ENCODE measurements at regions not wholly inside any gene's neighbourhood (a gene's known extent, or its start where the extent isn't known, plus 50 kb on each side); places are given as distances from the start of the nearest gene placed in this dataset.
"Not testable (repeated sequence)": the region's sequence is repeated elsewhere in the genome, so short reads cannot be mapped to it uniquely, and the experiment has no call there.

DNA sequence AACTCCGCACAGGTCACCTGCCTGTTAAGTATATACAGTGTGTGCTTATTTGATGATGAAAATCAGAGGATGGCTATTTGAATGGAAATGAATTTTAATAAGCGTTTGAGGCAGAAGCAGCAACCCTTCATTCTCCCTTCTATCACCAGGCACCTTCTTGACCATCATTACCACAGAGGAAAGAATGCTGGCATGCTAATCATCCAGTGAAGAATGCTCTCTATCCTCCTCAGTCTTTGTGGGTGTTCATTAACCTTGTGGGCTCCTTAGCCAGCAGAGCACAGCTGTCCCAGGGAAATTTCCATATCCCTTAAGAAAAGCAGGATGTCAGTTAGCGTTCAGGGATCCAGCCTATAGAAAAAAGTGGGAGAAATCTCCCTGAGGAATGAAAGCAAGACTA is 428.0 kb upstream of the CAMK1G start:
- DNase-seq, result no peak

DNA sequence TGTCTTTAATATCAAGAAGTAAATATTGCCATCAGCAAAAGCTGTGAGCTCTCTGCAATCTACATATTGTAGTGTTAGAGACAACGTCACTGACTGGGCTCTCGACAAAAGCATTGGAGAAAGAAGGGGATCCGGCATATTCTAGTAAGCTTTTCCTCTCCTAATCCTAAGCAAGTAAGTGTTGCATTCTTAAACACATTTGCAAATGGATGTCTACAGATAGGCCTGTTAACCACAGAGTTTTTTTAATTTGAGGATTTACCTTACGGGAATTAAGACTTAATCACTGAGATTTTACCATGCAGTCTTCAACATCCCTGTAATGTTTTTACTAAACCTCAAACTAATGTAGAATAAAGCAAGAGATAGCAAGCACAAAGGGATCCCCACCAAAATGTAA is 426.5 kb upstream of the CAMK1G start:
- no peak for DNase-seq

GRCh38 chr1:209157546-209158249 is 425.8 kb upstream of the CAMK1G start:
- DNase-seq, result no peak

GRCh38 chr1:209158851-209159250 is 424.7 kb upstream of the CAMK1G start:
- DNase-seq, result no peak

GRCh38 chr1:209160230-209160629 is 423.3 kb upstream of the CAMK1G start:
- no peak for DNase-seq

- DNase-seq, result no peak
Measured at GRCh38 chr1:209162651-209163050, 420.9 kb upstream of the CAMK1G start.

GRCh38 chr1:209168204-209168603 is 415.3 kb upstream of the CAMK1G start:
- DNase-seq, result no peak

GRCh38 chr1:209171151-209171550 is 412.4 kb upstream of the CAMK1G start:
- no peak for DNase-seq

DNA sequence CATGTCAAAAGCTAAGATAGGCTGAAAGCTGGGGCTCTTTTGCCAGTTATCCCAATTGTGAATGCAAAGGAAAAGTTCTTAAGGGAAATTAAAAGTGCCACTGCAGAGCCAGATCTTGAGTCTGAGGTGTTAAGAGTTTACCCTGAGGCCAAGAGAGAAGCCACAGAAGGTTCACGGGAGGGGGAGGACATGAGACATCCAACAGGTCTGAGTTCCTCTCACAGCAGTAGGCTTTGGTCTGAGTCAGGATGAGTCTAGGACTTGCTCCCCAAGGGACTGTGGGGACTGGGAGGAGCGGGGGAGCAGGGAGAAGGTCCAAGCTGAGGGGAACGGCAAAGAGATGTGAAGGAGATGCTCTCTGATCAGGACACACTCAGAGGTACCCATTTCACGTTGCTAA is 411.2 kb upstream of the CAMK1G start:
- no peak for DNase-seq

GRCh38 chr1:209172792-209173542 is 410.5 kb upstream of the CAMK1G start:
- not testable (repeated sequence) for DNase-seq

DNA sequence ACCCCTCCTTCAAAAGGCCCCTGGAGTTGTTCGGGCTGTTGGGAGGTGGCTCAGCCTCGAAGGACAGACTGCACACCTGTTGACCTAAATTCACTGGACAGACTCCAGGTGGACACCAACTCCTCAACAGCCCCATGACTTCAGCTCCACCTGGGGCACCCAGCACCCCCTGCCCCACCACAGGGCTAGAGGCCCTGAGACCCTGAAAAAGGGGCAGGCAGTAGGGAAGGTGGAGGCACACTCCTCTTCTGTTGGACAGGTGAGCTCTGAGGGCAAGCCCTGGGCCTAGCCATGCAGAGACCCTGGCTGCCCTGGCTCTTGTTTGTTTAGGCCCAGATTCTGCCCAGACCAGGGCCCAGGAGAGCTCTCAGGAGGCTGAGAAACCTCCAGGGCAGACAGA is 409.7 kb upstream of the CAMK1G start:
- not testable (repeated sequence) for DNase-seq

DNA sequence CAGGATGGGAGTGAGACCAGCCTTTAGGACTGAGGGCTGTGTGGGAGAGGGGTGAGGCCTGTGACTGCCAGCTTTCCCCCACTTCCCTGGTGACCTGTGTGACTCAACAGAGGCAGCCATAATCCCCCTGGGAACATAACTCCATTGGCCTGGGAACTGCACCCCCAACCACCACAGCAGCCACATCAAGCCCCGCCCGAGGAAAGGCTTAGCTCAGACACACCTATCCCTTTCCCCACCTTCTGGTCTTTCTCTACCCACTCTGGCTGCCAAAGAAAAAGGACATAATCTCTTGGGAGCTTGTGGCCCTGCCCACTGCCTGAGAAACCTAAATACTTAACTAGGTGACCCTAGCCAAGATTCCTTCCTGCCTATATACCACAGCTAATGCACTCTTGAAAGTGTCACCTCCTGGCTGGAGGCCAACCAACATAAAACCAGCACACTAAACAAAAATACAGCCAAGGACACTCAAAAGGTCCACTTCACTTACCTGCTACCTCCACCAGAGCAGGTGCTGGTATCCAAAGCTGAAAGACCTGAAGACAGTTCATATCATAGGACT is 406.6 kb upstream of the CAMK1G start:
- DNase-seq, result no peak

GRCh38 chr1:209183195-209183594 is 400.3 kb upstream of the CAMK1G start:
- no peak for DNase-seq

- no peak for DNase-seq
Measured at GRCh38 chr1:209187589-209187988, 395.9 kb upstream of the CAMK1G start.

DNA sequence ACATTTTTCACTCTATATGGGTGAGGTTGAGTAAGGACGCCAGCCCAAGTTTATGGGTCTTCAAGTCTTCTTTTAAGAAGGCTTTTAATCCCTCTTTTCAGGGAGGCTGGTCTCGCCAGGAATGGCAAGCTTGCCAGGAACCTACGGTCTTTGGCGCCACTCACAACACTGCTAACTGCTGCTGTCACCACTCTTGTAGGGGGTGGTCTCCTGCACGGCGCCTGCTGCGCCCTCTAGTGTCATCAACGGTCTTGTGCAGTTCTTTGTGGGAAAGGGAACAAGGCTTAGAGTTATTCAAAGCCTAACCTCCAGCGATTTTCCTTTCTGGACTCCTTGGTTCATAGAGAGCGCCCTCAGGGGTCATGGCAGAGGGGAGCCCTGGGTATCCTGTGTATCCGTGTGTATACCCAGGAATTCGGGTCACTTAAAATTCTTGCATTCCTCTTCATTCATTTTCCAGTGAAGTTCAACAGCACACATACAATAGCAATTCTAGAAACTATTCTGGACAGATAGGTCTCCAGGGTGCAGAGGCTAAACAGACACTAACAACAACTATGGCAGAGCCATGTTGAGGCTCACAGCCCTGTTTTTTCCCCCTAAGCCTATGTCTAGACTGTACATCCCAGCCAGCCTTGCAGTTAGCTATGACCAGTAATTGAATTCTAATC is 392.8 kb upstream of the CAMK1G start:
- no peak for DNase-seq

DNA sequence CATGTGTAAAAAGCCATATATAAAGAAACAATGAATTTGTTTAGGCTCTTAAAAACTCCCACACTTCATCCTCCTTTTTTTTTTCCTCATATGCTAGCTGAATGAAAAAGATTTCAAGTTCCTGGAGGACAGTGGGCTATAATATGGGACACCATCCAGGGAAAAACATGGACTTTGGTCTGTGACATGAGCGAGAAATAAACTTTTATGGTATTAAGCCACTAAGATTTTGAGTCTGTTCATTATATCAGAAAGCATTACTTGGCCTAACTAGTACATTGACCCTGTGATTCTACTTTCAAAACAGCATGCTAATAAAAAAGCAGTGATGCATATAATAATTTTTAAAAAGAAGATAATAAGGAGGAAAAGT is 392.3 kb upstream of the CAMK1G start:
- DNase-seq, result no peak

DNA sequence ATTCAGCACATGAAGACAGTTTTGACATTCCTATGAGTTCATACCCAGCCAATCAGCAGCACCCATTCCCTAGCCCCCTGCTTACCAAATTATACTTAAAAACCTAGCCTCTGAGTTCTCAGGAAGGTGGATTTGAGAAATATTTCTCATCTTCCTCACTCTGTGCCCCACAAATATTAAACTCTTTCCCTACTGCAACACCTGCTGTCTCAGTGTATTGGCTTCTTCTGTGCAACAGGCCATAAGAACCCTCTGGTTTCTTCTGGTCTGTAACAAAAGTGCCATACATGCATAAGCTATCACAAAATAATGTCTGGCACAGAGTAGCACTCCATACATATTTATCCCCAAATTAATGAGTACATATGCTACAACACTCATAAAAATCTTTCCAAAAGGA is 387.4 kb upstream of the CAMK1G start:
- DNase-seq, result no peak

GRCh38 chr1:209198961-209199750 is 384.4 kb upstream of the CAMK1G start:
- no peak for DNase-seq

DNA sequence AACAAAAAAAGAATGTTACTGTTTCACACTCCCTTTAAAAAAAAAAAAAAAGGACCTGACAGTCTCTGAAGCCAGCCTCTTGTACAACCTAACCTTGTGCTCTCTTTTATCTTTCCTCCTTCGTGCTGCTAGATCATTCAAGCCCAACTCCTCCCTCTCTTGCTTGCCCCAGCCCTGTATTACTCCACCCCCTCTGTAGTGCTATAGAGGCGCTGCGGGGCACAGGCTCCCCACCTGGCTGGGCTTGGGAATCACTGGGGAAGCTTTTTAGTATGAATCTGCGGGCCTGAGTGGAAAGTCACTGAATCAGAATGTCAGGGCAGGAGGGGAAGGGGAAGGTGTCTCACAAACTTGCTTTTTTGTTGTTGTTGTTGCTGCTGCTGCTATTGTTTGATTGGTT is 383.7 kb upstream of the CAMK1G start:
- no peak for DNase-seq

- DNase-seq, result not testable (repeated sequence)
Measured at GRCh38 chr1:209202321-209202720, 381.2 kb upstream of the CAMK1G start.

DNA sequence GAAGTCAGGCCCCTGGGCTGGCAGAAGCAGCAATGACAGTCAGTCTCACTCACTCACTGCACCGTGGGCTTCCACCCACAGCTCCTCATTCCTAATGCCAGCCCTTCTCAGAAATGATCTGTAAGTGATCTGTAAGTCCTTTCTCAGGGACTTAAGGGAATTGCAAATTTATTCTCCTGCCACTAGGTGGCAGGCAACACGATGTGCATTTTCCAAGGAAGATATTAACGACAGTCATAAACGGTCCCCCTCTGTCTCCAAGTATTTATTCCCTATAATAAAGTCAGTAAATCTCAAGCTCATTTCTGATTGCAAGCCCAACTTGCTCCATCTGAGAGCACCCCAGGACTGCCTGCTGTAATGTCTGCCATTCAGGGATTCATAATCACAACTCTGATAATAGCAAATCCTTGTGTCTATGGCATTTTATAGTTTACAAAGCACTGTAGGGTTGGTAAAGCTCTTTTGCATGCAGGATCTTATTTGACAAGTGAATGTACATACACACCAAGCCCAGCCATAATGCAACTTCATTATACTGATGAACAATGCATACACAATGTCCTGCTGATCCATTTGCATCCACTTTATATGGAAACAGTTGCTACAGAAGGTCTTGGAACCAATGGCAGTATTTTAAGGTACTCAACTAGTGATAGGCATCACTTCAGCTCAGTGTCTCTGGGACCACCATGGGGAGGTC is 380.5 kb upstream of the CAMK1G start:
- no peak for DNase-seq

DNA sequence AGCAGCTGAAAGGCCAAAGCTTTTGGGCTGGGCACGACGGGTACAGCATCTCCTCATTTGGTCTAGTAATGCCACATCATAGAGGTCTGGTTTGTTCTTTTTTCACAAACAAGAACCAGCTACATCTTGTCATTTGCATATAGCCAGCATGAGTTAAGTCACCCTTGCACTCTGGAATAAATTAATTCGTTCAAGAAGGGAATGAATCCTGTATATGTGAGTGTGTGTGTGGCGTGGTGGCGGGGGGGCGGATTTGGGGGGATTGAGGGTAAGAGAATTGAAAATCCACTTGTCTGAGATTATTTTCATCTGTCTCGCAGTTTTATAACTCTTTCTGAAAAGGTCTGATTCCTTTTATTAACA is 380.0 kb upstream of the CAMK1G start:
- no peak for DNase-seq

Data from activated CD4-positive, alpha-beta T cell treated with anti-CD3 and anti-CD28 coated beads, Interleukin-2, amount 50 U/mL, for 4 hours (primary cell).